ENCODE measurements at regions not wholly inside any gene's neighbourhood (a gene's known extent, or its start where the extent isn't known, plus 50 kb on each side); places are given as distances from the start of the nearest gene placed in this dataset.

DNA sequence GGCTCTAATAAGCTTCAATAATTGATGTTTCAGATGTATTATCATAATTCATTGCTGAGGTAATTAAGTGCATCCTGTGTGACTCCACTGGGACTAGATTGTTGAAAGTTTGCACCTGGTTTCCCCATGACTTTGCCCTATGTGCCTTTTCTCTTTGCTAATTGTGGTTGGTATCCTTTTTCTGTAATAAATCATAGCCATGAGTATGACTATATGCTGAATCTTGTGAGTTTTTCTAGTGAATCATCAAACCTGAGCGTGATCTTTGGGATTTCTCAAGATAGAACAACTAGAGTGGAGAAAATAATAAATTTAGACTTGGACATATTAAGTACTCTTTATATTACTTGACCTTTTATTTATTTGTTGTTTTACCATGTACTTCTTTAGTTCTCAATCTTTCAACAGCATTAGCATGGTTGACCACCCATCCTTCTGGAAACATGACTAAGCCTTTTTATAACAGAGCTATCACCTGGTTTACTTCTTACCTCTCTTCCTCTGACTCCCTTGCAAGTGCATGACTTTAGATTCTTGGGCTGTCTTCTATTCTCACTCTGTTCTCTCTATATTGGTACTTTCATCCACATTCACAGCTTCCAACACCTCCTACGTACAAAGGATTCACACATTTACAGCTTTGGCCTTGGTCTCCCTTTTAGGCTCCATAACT lies 239.6 kb upstream of the TAS2R1 start:
- TF ChIP-seq, protein P1, sequence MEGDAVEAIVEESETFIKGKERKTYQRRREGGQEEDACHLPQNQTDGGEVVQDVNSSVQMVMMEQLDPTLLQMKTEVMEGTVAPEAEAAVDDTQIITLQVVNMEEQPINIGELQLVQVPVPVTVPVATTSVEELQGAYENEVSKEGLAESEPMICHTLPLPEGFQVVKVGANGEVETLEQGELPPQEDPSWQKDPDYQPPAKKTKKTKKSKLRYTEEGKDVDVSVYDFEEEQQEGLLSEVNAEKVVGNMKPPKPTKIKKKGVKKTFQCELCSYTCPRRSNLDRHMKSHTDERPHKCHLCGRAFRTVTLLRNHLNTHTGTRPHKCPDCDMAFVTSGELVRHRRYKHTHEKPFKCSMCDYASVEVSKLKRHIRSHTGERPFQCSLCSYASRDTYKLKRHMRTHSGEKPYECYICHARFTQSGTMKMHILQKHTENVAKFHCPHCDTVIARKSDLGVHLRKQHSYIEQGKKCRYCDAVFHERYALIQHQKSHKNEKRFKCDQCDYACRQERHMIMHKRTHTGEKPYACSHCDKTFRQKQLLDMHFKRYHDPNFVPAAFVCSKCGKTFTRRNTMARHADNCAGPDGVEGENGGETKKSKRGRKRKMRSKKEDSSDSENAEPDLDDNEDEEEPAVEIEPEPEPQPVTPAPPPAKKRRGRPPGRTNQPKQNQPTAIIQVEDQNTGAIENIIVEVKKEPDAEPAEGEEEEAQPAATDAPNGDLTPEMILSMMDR (IDR thresholded peaks at IDR 0.05): no peak
- TF ChIP-seq EZH2 (IDR thresholded peaks at IDR 0.05; ENCODE audit: borderline replicate concordance, insufficient read depth, low read depth, low read length, poor library complexity, severe bottlenecking): no peak

Measured in B cell (primary cell).